ENCODE measurements at regions not wholly inside any gene's neighbourhood (a gene's known extent, or its start where the extent isn't known, plus 50 kb on each side); places are given as distances from the start of the nearest gene placed in this dataset.

- Histone ChIP-seq H3K27me3 (ENCODE audit: insufficient read depth in 3 of 3, low read length in 2 of 3) (no peaks in the 10 kb centered on the region), H3K27ac (no peak overlapping the region), H3K9me3 (no peaks in the 10 kb centered on the region), H3K4me1 (peaks cover 29% of the 10 kb centered on the region), H3K36me3 (ENCODE audit: insufficient read depth in 1 of 2, low read depth in 1 of 2) (no peaks in the 10 kb centered on the region), H3K4me3 (no peak overlapping the region)
- ATAC-seq = no peak
- no peak for TF ChIP-seq CTCF (IDR thresholded peaks at IDR 0.05)
- WGBS, 3 donors = 51 to 63% (median 59%) methylated on average over 4 of the region's 4 CpGs
- DNase-seq = no peak
- intact Hi-C loops (cut with DNase I) = no loop called here
Observed at GRCh38 chr1:60898413-60898812, 183.9 kb upstream of the NFIA start.

GRCh38 chr1:60896701-60897363 is 185.5 kb upstream of the NFIA start:
- no peaks in the 10 kb centered on the region for H3K9me3 ChIP-seq
- ATAC-seq (peak in 3 of 4 donors; percentile 66 to 78 (median 76)), DNase-seq (peak in 1 of 2 donors; percentile 53)
- no peaks in the 10 kb centered on the region for H3K36me3 ChIP-seq (ENCODE audit: insufficient read depth in 1 of 2, low read depth in 1 of 2)
- no peaks in the 10 kb centered on the region for H3K27me3 ChIP-seq (ENCODE audit: insufficient read depth in 3 of 3, low read length in 2 of 3)
- intact Hi-C loops (cut with DNase I) = no loop called here
- TF ChIP-seq CTCF (IDR thresholded peaks at IDR 0.05) = no peak
- peaks cover 17% of the 10 kb centered on the region for H3K4me1 ChIP-seq
- H3K27ac ChIP-seq = peak overlapping the region; percentile 74
- WGBS, 3 donors = 32 to 45% (median 39%) methylated on average over 14 of the region's 14 CpGs
- H3K4me3 ChIP-seq = peak overlapping the region; percentile 45

GRCh38 chr1:60895701-60896100 is 186.7 kb upstream of the NFIA start:
- peak in 3 of 4 donors; percentile 43 to 58 (median 52) for ATAC-seq
- DNase-seq = no peak
- Histone ChIP-seq H3K9me3 (no peaks in the 10 kb centered on the region), H3K4me1 (peaks cover 17% of the 10 kb centered on the region), H3K27ac (peak overlapping the region; percentile 74), H3K27me3 (ENCODE audit: insufficient read depth in 3 of 3, low read length in 2 of 3) (no peaks in the 10 kb centered on the region), H3K36me3 (ENCODE audit: insufficient read depth in 1 of 2, low read depth in 1 of 2) (no peaks in the 10 kb centered on the region), H3K4me3 (no peak overlapping the region)
- no peak for TF ChIP-seq CTCF (IDR thresholded peaks at IDR 0.05)
- intact Hi-C loops (cut with DNase I) = no loop called here
- WGBS, 3 donors = 35 to 47% (median 41%) methylated on average over 3 of the region's 3 CpGs

- no peak overlapping the region for H3K27ac ChIP-seq
- H3K4me3 ChIP-seq = no peak overlapping the region
- H3K36me3 ChIP-seq (ENCODE audit: insufficient read depth in 1 of 2, low read depth in 1 of 2) = no peaks in the 10 kb centered on the region
- ATAC-seq (no peak), DNase-seq (no peak)
- intact Hi-C loops (cut with DNase I) = no loop called here
- 45 to 65% (median 56%) methylated on average over 6 of the region's 6 CpGs for WGBS, 3 donors
- H3K9me3 ChIP-seq = no peaks in the 10 kb centered on the region
- no peaks in the 10 kb centered on the region for H3K27me3 ChIP-seq (ENCODE audit: insufficient read depth in 3 of 3, low read length in 2 of 3)
- no peak for TF ChIP-seq CTCF (IDR thresholded peaks at IDR 0.05)
- H3K4me1 ChIP-seq = peaks cover 17% of the 10 kb centered on the region
Observed at GRCh38 chr1:60895252-60895651, 187.1 kb upstream of the NFIA start.

- DNase-seq (no peak), ATAC-seq (no peak)
- Histone ChIP-seq H3K4me3 (no peak overlapping the region), H3K27me3 (ENCODE audit: insufficient read depth in 3 of 3, low read length in 2 of 3) (no peaks in the 10 kb centered on the region), H3K27ac (no peak overlapping the region), H3K9me3 (no peaks in the 10 kb centered on the region), H3K4me1 (peaks cover 17% of the 10 kb centered on the region), H3K36me3 (ENCODE audit: insufficient read depth in 1 of 2, low read depth in 1 of 2) (no peaks in the 10 kb centered on the region)
- WGBS, 3 donors = 97 to 100% (median 98%) methylated on average over 2 of the region's 2 CpGs
- intact Hi-C loops (cut with DNase I) = no loop called here
- TF ChIP-seq CTCF (IDR thresholded peaks at IDR 0.05) = no peak
Observed at GRCh38 chr1:60894741-60895140, 187.6 kb upstream of the NFIA start.

All from psoas muscle (tissue), 7 donors.